Activated CD4-positive, alpha-beta T cell treated with anti-CD3 and anti-CD28 coated beads, Interleukin-2, amount 10 ng/mL, durations not matched to agents 7 days and 5 days (primary cell): ENCODE measurements at regions not wholly inside any gene's neighbourhood (a gene's known extent, or its start where the extent isn't known, plus 50 kb on each side); places are given as distances from the start of the nearest gene placed in this dataset.

Experiments
- CTCF ChIA-PET: fragments of 350-600 bp; sonication (Branson Sonifier 250); formaldehyde crosslinking; loops from one replicate; lab custom pipeline; 2021; ENCODE audit warnings: antibody characterized with exemption; lab: Charles Lee
- POLR2A ChIA-PET: fragments of 350-600 bp; sonication (Branson Sonifier 250); formaldehyde crosslinking; loops from one replicate; lab custom pipeline; 2021; ENCODE audit warnings: antibody characterized with exemption; lab: Charles Lee
- DNase-seq: peaks from one replicate; pipeline ENCODE4 v3.0.0-alpha.2; 2020
- H3K27ac Mint-ChIP-seq: one replicate; pipeline ENCODE4 v1.8.0; 2021; ENCODE audit warnings: mild to moderate bottlenecking, moderate library complexity, mixed read lengths
- H3K27me3 Mint-ChIP-seq: one replicate; pipeline ENCODE4 v1.8.0; 2021; ENCODE audit warnings: mixed read lengths
- H3K36me3 Mint-ChIP-seq: one replicate; pipeline ENCODE4 v1.8.0; 2021; ENCODE audit warnings: low read depth, mixed read lengths
- H3K4me1 Mint-ChIP-seq: one replicate; pipeline ENCODE4 v1.8.0; 2021; ENCODE audit warnings: mixed read lengths
- H3K4me3 Mint-ChIP-seq: one replicate; pipeline ENCODE4 v1.8.0; 2021; ENCODE audit warnings: mild to moderate bottlenecking, moderate library complexity, mixed read lengths
- H3K9me3 Mint-ChIP-seq: one replicate; pipeline ENCODE4 v1.8.0; 2021; ENCODE audit warnings: mixed read lengths

DNA sequence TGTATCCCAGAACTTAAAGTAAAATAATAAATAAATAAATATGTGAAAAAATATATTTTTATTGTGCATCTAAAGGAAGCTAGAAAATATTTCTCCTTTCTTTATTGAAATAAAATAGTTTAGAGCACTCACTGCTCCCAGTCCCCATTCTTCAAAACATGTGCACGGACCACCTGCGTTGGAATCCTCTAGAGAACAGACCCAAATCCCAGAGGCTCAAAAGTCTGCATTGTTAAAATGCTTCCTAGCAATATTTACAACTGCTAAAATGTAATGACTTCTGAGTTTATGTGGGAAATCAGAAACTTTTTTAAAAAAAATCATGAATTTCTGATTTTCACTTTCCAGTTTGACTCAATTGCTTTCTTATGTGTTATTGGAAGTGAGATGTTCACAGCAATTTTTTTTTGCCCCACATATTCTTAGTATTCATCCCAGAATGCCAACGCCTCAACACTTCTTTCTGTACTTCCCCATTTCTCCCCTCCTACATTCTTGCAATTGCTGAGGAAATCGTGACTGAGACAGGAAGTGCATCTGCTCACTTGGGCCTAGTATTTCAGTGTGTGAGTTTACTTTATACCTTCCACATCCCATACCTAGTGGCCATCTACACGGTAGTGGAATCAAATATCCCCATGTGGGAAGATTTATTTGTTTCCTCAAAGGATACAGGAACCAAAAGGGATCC is 116.0 kb upstream of the FLRT2 start:
- Mint-ChIP-seq H3K36me3 (no peaks in the 10 kb centered on the region), H3K4me3 (no peak overlapping the region), H3K27ac (no peak overlapping the region), H3K4me1 (no peaks in the 10 kb centered on the region), H3K9me3 (no peaks in the 10 kb centered on the region), H3K27me3 (no peaks in the 10 kb centered on the region)
- POLR2A ChIA-PET = no interaction called here
- no peak for DNase-seq
- CTCF ChIA-PET = no interaction called here

DNA sequence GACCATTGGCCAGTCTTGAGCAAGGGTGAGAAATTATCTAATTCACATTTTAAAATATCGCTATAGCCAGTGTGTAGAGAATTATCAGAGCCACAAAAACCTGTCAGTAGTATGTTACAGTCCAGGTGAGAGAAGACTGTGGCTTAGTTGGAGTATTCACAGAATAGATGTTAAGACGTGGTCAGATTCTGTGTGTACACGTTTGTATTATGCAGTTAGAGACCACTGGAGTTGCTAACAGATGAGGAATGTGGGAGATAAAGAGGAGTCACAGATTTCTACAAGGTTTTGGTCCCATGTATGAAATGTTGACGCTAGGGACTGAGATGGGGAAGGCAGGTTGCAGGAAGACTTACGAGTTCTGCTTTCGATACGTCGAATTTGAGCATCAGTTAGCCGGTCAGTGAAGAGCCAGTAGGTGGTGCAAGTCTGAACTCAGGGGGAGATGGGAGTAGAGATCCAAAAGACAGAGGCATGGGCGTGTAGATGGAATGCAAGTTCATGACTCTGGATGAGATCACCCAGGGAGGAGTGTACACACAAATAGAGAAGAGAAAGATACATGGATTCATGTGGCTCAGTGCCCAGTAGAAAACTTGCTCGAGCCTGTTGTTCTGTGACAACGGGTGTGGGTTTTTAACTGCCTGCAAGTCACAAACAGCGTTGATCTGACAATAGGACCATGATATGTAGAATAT is 114.8 kb upstream of the FLRT2 start:
- Mint-ChIP-seq H3K36me3 (no peaks in the 10 kb centered on the region), H3K27ac (no peak overlapping the region), H3K9me3 (no peaks in the 10 kb centered on the region), H3K4me3 (no peak overlapping the region), H3K4me1 (no peaks in the 10 kb centered on the region), H3K27me3 (no peaks in the 10 kb centered on the region)
- CTCF ChIA-PET = no interaction called here
- POLR2A ChIA-PET = no interaction called here
- DNase-seq = no peak

DNA sequence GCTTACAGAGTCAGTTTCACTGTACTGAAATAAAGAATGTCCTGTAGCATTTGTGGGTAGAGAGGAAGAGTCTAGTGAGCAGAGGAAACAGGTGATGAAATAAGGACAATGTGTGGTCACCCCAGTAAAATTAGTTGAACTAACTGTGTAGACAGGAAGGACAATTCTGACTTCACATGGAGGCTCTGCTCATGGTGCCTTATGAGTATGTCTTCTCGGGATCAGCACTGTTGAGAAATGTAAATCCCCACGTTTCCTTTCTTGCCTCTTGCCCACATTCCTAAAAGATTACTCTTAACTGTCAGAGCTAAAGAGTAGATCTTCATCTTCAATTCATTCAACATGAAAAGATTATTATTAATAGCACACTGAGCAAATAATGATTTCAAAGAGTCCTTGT is 113.2 kb upstream of the FLRT2 start:
- Mint-ChIP-seq H3K27me3 (no peaks in the 10 kb centered on the region), H3K36me3 (no peaks in the 10 kb centered on the region), H3K9me3 (no peaks in the 10 kb centered on the region), H3K4me1 (no peaks in the 10 kb centered on the region), H3K27ac (no peak overlapping the region), H3K4me3 (no peak overlapping the region)
- DNase-seq = no peak
- POLR2A ChIA-PET = no interaction called here
- CTCF ChIA-PET = no interaction called here

DNA sequence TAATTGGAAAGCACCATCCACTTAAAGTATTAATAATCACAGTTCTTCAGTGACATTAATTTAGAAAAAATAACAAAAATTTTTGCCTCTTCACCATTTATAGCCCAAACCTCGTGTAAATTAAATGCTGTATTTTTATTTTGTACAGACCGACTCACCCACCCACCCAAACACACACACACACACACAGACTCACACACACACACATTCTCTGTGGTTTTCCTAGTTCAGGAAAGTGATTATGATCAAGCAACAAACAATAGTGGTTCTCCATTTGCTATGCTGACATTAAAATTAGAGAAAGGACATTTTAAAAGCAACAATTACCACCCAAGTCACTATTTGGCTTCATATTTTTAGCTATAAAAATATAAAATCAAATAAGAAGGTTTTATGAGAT is 112.5 kb upstream of the FLRT2 start:
- H3K27me3 Mint-ChIP-seq = no peaks in the 10 kb centered on the region
- no peaks in the 10 kb centered on the region for H3K36me3 Mint-ChIP-seq
- no peaks in the 10 kb centered on the region for H3K4me1 Mint-ChIP-seq
- H3K9me3 Mint-ChIP-seq = no peaks in the 10 kb centered on the region
- POLR2A ChIA-PET = no interaction called here
- no peak overlapping the region for H3K4me3 Mint-ChIP-seq
- DNase-seq = no peak
- CTCF ChIA-PET = no interaction called here
- H3K27ac Mint-ChIP-seq = no peak overlapping the region

DNA sequence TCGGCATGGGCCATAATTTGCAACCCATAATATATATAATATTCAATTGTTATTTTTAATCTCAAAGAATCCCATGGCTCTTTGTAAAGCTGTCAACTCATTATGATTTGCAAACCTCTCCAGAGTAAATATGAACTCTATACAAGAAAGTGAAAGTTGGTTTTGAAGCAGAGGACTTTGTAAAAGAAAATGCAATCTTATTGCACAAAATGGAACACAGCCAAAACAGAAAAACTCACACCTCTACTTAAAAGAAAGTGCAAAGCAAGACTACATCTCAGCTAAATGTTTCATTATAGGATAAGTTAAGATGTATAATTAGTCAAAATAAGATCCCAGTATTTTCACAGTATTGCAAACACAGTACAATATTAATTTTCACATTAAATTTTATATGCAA is 111.2 kb upstream of the FLRT2 start:
- CTCF ChIA-PET = no interaction called here
- Mint-ChIP-seq H3K27ac (no peak overlapping the region), H3K9me3 (no peaks in the 10 kb centered on the region), H3K4me1 (no peaks in the 10 kb centered on the region), H3K27me3 (no peaks in the 10 kb centered on the region), H3K36me3 (no peaks in the 10 kb centered on the region), H3K4me3 (no peak overlapping the region)
- no peak for DNase-seq
- POLR2A ChIA-PET = no interaction called here

DNA sequence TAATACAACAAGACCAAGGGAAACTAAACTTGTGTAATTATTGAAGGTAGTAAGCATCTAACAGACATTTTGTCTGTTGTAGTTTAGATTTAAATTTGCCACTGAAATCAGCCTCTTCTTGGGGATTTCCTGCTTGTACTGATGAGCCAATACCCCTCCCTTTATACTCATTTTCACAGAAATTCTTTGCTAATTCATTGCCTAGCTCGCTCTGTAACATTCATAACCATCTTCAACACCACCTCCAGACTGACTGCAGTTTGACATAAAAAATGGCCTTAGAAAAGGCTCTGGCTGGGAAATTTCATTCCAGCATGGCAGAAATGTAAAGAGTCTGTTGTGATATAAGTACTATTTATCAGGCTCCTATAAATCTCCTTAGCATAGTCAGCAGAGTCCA is 109.7 kb upstream of the FLRT2 start:
- no peaks in the 10 kb centered on the region for H3K36me3 Mint-ChIP-seq
- ChIA-PET POLR2A (no interaction called here), CTCF (no interaction called here)
- H3K27ac Mint-ChIP-seq = no peak overlapping the region
- no peak overlapping the region for H3K4me3 Mint-ChIP-seq
- H3K27me3 Mint-ChIP-seq = no peaks in the 10 kb centered on the region
- no peak for DNase-seq
- no peaks in the 10 kb centered on the region for H3K4me1 Mint-ChIP-seq
- no peaks in the 10 kb centered on the region for H3K9me3 Mint-ChIP-seq

DNA sequence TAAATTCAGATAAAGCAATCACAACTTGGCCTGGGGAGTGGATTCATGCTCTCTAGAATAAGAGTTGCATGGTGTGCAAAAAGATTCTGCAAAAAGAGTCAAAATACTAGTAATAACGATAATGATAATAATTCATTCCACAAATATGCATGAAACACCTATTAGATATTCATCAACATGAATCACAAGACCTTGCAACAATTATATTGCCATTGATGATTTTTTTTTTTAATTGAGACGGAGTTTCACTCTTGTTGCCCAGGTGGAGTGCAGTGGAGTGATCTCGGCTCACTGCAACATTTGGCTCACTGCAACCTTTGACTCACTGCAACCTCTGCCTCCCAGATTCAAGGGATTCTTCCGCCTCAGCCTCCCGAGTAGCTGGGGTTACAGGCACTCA is 109.2 kb upstream of the FLRT2 start:
- Mint-ChIP-seq H3K4me3 (no peak overlapping the region), H3K27ac (no peak overlapping the region), H3K36me3 (no peaks in the 10 kb centered on the region), H3K27me3 (no peaks in the 10 kb centered on the region), H3K4me1 (no peaks in the 10 kb centered on the region), H3K9me3 (no peaks in the 10 kb centered on the region)
- ChIA-PET CTCF (no interaction called here), POLR2A (no interaction called here)
- DNase-seq = no peak

DNA sequence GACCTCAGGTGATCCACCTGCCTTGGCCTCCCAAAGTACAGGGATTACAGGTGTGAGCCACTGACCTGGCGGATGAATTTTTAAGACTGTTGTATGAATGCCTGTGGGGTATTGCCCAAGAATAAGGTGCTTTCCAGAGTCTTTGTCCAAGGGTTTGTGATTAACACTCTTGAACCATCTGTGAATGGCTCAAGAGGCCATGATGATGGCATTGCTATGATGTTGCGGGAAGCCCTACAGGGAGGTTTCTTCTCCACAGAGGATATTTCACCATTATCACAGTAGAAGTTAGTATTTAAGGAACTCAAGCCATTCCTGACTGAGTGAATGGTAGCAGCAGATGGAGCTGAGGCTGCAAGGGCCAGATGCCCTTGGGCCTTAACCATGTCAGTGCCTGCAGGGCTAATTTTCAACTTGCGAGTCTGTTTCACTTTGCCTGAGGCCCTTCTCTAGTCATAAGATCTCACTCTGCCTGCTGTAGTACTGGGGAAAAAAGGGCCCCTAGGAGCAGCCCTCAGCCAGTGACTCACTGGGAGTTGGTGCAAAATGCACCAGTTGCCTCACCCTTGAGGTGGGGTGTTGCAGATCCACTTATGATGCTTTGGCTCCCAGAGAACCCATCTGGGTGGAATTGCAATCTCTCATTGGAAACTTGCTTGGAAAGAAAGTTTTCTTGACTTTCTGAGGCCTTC is 108.6 kb upstream of the FLRT2 start:
- no peak for DNase-seq
- no peak overlapping the region for H3K4me3 Mint-ChIP-seq
- POLR2A ChIA-PET = no interaction called here
- no peak overlapping the region for H3K27ac Mint-ChIP-seq
- no peaks in the 10 kb centered on the region for H3K36me3 Mint-ChIP-seq
- no peaks in the 10 kb centered on the region for H3K27me3 Mint-ChIP-seq
- H3K9me3 Mint-ChIP-seq = no peaks in the 10 kb centered on the region
- no peaks in the 10 kb centered on the region for H3K4me1 Mint-ChIP-seq
- CTCF ChIA-PET = no interaction called here

DNA sequence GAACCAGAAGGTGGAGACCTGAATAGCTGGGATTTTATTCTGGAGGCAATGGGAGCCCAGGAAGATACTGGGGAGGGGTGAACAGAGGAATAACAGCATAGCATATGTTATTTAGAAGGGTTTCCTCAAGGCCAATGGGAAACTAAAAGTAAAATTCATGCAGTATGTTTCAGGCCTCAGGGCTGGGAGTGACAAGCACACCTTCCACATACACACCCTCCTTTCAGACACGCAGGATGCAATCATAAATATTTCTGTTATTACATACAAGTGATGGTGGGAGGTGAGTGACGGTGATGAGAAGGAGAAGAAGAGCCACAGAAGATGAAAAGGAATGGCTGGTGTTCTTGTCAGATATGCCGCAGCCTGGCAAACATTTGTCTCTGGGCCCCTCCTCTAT is 106.1 kb upstream of the FLRT2 start:
- Mint-ChIP-seq H3K36me3 (no peaks in the 10 kb centered on the region), H3K27ac (no peak overlapping the region), H3K27me3 (no peaks in the 10 kb centered on the region), H3K4me1 (no peaks in the 10 kb centered on the region), H3K4me3 (no peak overlapping the region), H3K9me3 (no peaks in the 10 kb centered on the region)
- CTCF ChIA-PET = no interaction called here
- no peak for DNase-seq
- POLR2A ChIA-PET = no interaction called here

DNA sequence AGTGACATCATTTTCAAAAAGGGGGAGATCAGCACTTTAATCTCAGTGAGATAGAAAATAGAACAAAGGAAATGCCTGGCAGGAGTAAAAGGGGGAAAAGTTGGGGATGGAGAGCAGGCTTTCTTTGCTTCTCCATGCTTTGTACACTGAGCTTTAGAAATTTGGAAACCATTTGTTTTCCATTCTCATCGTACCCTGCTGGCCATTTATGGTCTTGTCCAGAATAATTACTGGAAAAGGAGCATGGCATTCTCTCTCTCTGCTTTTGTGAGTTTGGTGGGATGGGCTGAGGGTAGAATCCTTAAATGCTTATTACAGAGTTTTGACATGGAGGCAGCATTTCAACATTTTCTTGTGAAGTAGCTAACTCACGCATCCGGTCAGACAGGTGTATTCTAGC is 104.4 kb upstream of the FLRT2 start:
- no peak overlapping the region for H3K4me3 Mint-ChIP-seq
- no peaks in the 10 kb centered on the region for H3K9me3 Mint-ChIP-seq
- ChIA-PET CTCF (no interaction called here), POLR2A (no interaction called here)
- no peak for DNase-seq
- no peak overlapping the region for H3K27ac Mint-ChIP-seq
- H3K36me3 Mint-ChIP-seq = no peaks in the 10 kb centered on the region
- H3K4me1 Mint-ChIP-seq = no peaks in the 10 kb centered on the region
- H3K27me3 Mint-ChIP-seq = no peaks in the 10 kb centered on the region

DNA sequence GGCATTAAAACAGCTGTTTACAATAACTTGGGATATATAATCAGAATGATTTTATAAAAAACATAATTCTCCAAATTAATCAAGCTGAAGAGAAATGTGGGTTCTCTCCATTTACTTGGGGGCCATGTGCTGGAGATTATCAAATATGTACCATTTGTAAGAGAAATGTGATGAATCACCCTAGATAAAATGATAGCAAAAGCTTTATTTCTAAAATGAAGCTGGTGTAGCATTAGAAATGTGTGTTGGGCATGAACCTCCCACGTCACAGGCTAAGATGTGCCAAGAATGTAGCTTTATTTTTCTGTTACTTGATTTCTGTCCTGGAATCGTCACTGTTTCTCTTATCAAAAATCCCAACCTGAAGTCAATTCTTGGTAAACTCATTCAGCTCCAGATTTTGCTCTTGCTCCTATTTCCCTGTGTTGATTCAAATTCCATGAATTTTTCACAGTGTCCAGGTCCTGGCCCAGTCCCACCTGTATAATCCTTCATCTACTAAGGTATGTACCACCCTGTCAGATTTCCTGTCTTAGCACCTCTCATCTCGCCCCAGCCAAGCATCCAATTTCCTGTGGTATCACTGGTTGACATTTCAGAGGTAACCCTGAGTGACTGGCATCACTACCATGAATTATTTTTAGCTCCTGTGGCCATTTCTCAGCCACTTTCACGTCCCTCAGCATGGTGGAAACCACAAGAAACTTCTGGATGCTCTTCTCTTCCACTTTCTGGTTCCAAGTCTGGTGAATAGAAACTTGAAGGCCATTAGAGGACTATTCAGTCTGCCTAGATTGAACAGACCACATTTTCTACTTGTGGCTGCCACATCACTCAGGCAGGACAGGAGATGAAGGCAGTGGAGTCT is 103.6 kb upstream of the FLRT2 start:
- POLR2A ChIA-PET = interaction anchor here (0.6 kb wide), 1 partner anchor 1272 kb away, joined by 3 read pairs; no protein-coding TSS in a partner anchor
- CTCF ChIA-PET = no interaction called here
- H3K27me3 Mint-ChIP-seq = no peaks in the 10 kb centered on the region

DNA sequence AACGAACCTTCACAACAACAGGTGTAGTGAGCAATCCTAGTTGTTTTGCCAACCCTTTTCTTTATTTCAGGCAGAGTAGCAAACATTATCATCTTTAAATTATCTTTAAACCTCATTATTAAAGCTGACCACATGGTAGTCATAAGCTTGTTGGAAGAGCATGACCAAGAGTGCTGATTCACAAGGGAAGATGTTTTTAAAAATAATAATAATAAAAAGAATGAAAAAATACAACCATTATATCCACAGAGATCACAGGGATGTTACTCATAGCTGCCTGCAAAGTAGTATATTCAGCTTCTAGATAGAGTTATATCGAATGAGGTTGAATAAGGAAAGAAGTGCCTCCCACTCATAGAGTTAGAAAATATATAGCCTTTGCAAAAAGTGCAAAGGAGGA is 101.0 kb upstream of the FLRT2 start:
- Mint-ChIP-seq H3K9me3 (peaks cover 2% of the 10 kb centered on the region), H3K4me3 (no peak overlapping the region)

More for the DNA sequence above, 103.6 kb upstream of the FLRT2 start:
- Mint-ChIP-seq H3K36me3 (no peaks in the 10 kb centered on the region), H3K4me1 (no peaks in the 10 kb centered on the region), H3K27ac (no peak overlapping the region), H3K4me3 (no peak overlapping the region), H3K9me3 (no peaks in the 10 kb centered on the region)
- no peak for DNase-seq

DNA sequence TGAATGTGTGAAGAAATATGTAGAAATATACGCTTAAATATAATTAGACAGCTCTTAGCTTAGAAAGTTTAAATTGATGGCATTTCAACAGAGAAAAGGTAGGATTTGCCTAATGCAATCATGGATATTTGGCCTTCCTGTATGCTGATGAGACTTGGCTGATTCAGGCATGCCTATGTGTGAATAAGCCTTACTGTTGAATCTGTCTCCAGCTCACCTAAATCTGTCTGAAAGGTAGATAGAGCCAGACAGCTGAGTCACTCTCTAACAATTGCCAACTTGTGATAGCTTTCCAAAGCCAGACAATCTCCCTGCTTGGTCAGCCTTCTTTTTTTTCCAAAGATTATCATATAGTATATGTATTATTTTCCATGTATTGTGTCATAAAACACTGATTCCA is 92.8 kb upstream of the FLRT2 start:
- DNase-seq = no peak
- CTCF ChIA-PET = no interaction called here
- Mint-ChIP-seq H3K27me3 (no peaks in the 10 kb centered on the region), H3K36me3 (no peaks in the 10 kb centered on the region), H3K4me3 (no peak overlapping the region), H3K4me1 (no peaks in the 10 kb centered on the region), H3K9me3 (peaks cover 9% of the 10 kb centered on the region), H3K27ac (no peak overlapping the region)
- POLR2A ChIA-PET = no interaction called here

More for the DNA sequence above, 101.0 kb upstream of the FLRT2 start:
- Mint-ChIP-seq H3K27ac (no peak overlapping the region), H3K4me1 (no peaks in the 10 kb centered on the region), H3K36me3 (no peaks in the 10 kb centered on the region), H3K27me3 (no peaks in the 10 kb centered on the region)
- DNase-seq = no peak
- ChIA-PET POLR2A (no interaction called here), CTCF (no interaction called here)
